CD14-positive monocyte (primary cell): ENCODE measurements at regions not wholly inside any gene's neighbourhood (a gene's known extent, or its start where the extent isn't known, plus 50 kb on each side); places are given as distances from the start of the nearest gene placed in this dataset.

Source experiments
- DNase-seq, 3 donors: peaks; one replicate each; pipeline ENCODE4 v3.0.0-alpha.2; 2011 to 2022
- H2AFZ ChIP-seq: 2 replicates; pipeline ENCODE4 v1.6.0; 2012; ENCODE audit warnings: mild to moderate bottlenecking, low read depth, low read length, inconsistent platforms; ENCODE audit not compliant: insufficient read depth, poor library complexity, severe bottlenecking
- H3K27ac ChIP-seq, 2 donors: 1 replicate in 1 of 2; 2 replicates in 1 of 2; pipeline ENCODE4 v1.5.1; 2012 to 2013; ENCODE audit warnings: low read length in 2 of 2, control low read depth in 1 of 2, inconsistent platforms in 1 of 2, low read depth in 1 of 2, mild to moderate bottlenecking in 1 of 2
- H3K27me3 ChIP-seq, 2 donors: one replicate each; pipeline versions ENCODE4 v1.6.0 to v1.6.1; 2011 to 2013; ENCODE audit warnings: low read length in 2 of 2; ENCODE audit not compliant: control insufficient read depth in 2 of 2, insufficient read depth in 2 of 2
- H3K36me3 ChIP-seq, 2 donors: replicated peaks in 1 of 2; 1 replicate in 1 of 2; 2 replicates in 1 of 2; pipeline versions ENCODE4 v1.5.1 to v1.6.1; 2012 to 2013; ENCODE audit warnings: low read length in 2 of 2, control low read depth in 1 of 2, inconsistent platforms in 1 of 2, mild to moderate bottlenecking in 1 of 2; ENCODE audit not compliant: insufficient read depth in 2 of 2, control insufficient read depth in 1 of 2
- H3K4me1 ChIP-seq, 2 donors: 1 replicate in 1 of 2; 2 replicates in 1 of 2; pipeline versions ENCODE4 v1.5.1 to v1.6.1; 2012 to 2013; ENCODE audit warnings: low read length in 2 of 2, control low read depth in 1 of 2, inconsistent platforms in 1 of 2, mild to moderate bottlenecking in 1 of 2, moderate library complexity in 1 of 2; ENCODE audit not compliant: insufficient read depth in 2 of 2, control insufficient read depth in 1 of 2
- H3K4me2 ChIP-seq: replicated peaks from 2 replicates; pipeline ENCODE3; 2012; ENCODE audit warnings: low read length, moderate library complexity, mild to moderate bottlenecking; ENCODE audit not compliant: poor library complexity, severe bottlenecking; ENCODE audit errors: extremely low read depth
- H3K4me3 ChIP-seq, 3 experiments: fragments of 200-600 bp in 1 of 3; sonication (generic) in 1 of 3; replicated peaks in 1 of 3; 1 replicate in 2 of 3; 2 replicates in 1 of 3; pipeline ENCODE4 v1.5.1; 2011 to 2013; ENCODE audit warnings: low read length in 3 of 3, mild to moderate bottlenecking in 3 of 3, control low read depth in 2 of 3, low read depth in 2 of 3, inconsistent platforms in 1 of 3, moderate library complexity in 1 of 3
- H3K79me2 ChIP-seq: 2 replicates; pipeline ENCODE4 v1.6.0; 2012; ENCODE audit warnings: mild to moderate bottlenecking, control low read depth, inconsistent platforms, low read length, moderate library complexity; ENCODE audit not compliant: insufficient read depth
- H3K9ac ChIP-seq: 2 replicates; pipeline ENCODE4 v1.6.0; 2017; ENCODE audit warnings: low read length, mild to moderate bottlenecking; ENCODE audit not compliant: insufficient read depth, poor library complexity, severe bottlenecking
- H3K9me3 ChIP-seq, 2 donors: replicated peaks in 1 of 2; 1 replicate in 1 of 2; 2 replicates in 1 of 2; pipeline versions ENCODE4 v1.5.1 to v1.6.1; 2012 to 2013; ENCODE audit warnings: low read length in 2 of 2, control low read depth in 1 of 2; ENCODE audit not compliant: control insufficient read depth in 1 of 2, insufficient read depth in 1 of 2
- H4K20me1 ChIP-seq: 2 replicates; pipeline ENCODE4 v1.6.0; 2012; ENCODE audit warnings: mild to moderate bottlenecking, low read length, control low read depth, moderate library complexity; ENCODE audit not compliant: insufficient read depth
- H3K27ac Mint-ChIP-seq, 7 donors: one replicate each; pipeline ENCODE4 v1.8.0; 2020; ENCODE audit warnings: mild to moderate bottlenecking in 7 of 7, mixed read lengths in 7 of 7, moderate library complexity in 6 of 7, inconsistent platforms in 2 of 7
- H3K27me3 Mint-ChIP-seq, 3 donors: one replicate each; pipeline ENCODE4 v1.8.0; 2021 to 2022; ENCODE audit warnings: low read depth in 3 of 3, mild to moderate bottlenecking in 3 of 3, mixed read lengths in 3 of 3, moderate library complexity in 3 of 3, inconsistent platforms in 1 of 3
- H3K36me3 Mint-ChIP-seq, 2 donors: one replicate each; pipeline ENCODE4 v1.8.0; 2020; ENCODE audit warnings: mixed read lengths in 2 of 2, inconsistent platforms in 1 of 2, mild to moderate bottlenecking in 1 of 2
- H3K4me1 Mint-ChIP-seq: one replicate; pipeline ENCODE4 v1.8.0; 2020; ENCODE audit warnings: mild to moderate bottlenecking, mixed read lengths
- H3K4me3 Mint-ChIP-seq, 2 donors: one replicate each; pipeline ENCODE4 v1.8.0; 2020; ENCODE audit warnings: mild to moderate bottlenecking in 2 of 2, mixed read lengths in 2 of 2, moderate library complexity in 1 of 2
- H3K9me3 Mint-ChIP-seq, 7 donors: one replicate each; pipeline ENCODE4 v1.8.0; 2020 to 2022; ENCODE audit warnings: mixed read lengths in 7 of 7, mild to moderate bottlenecking in 6 of 7, moderate library complexity in 6 of 7, inconsistent platforms in 2 of 7
- WGBS: methylation state at CpG from one replicate; pipeline ENCODE4 v1.1.5; 2013; ENCODE audit warnings: missing lambda C conversion rate; ENCODE audit not compliant: insufficient coverage; 5-methylcytosine and 5-hydroxymethylcytosine counted together
- intact Hi-C, 2 donors: fragments of 100-400 bp; cut with micrococcal nuclease; formaldehyde crosslinking; loops; one replicate each; pipeline versions ENCODE4 v1.15.0 to v1.15.1; 2023
- TF ChIP-seq, protein P1 (sequence below): fragments of 200-600 bp; IDR thresholded peaks from one replicate; pipeline ENCODE4 v1.8.0; 2022; ENCODE audit warnings: antibody characterized with exemption, mild to moderate bottlenecking

DNA sequence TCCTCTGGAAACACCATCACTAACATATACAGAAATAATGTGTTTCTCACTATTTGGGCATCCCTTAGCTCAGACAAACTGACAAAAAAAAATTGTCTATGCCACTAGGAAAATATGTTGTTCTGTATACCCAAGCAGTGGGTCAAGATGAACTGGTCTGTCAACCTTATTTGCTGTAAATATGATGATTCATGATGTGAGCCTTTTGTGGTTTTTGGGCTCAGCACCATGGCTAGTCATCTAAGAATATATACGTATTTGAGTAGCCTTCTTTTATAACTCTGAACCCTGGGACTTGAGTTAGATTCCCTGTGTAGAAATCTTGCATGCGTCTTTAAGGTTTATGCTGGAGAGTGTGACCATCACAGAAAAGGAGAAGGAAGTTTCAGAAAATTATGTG is 841.6 kb downstream of the CDY2B start:
- Histone ChIP-seq H3K4me1 (no peaks in the 10 kb centered on the region), H3K79me2 (no peaks in the 10 kb centered on the region), H4K20me1 (no peaks in the 10 kb centered on the region), H3K36me3 (no peaks in the 10 kb centered on the region), H3K27me3 (no peaks in the 10 kb centered on the region), H3K27ac (no peak overlapping the region), H2AFZ (no peak overlapping the region), H3K4me3 (no peak overlapping the region), H3K9me3 (peaks cover 0 to 13% of the 10 kb centered on the region in 2 donors), H3K4me2 (no peak overlapping the region), H3K9ac (no peak overlapping the region)
- no CpG with 5 or more reads among the region's 2 CpGs for WGBS
- Mint-ChIP-seq H3K27ac (no peak overlapping the region), H3K4me1 (no peaks in the 10 kb centered on the region), H3K9me3 (peaks cover 0 to 10% (median 0%) of the 10 kb centered on the region in 7 donors), H3K4me3 (no peak overlapping the region), H3K36me3 (no peaks in the 10 kb centered on the region), H3K27me3 (no peaks in the 10 kb centered on the region)
- intact Hi-C loops, result no loop called here
- no peak for DNase-seq
- TF ChIP-seq, protein P1, sequence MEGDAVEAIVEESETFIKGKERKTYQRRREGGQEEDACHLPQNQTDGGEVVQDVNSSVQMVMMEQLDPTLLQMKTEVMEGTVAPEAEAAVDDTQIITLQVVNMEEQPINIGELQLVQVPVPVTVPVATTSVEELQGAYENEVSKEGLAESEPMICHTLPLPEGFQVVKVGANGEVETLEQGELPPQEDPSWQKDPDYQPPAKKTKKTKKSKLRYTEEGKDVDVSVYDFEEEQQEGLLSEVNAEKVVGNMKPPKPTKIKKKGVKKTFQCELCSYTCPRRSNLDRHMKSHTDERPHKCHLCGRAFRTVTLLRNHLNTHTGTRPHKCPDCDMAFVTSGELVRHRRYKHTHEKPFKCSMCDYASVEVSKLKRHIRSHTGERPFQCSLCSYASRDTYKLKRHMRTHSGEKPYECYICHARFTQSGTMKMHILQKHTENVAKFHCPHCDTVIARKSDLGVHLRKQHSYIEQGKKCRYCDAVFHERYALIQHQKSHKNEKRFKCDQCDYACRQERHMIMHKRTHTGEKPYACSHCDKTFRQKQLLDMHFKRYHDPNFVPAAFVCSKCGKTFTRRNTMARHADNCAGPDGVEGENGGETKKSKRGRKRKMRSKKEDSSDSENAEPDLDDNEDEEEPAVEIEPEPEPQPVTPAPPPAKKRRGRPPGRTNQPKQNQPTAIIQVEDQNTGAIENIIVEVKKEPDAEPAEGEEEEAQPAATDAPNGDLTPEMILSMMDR, result no peak

DNA sequence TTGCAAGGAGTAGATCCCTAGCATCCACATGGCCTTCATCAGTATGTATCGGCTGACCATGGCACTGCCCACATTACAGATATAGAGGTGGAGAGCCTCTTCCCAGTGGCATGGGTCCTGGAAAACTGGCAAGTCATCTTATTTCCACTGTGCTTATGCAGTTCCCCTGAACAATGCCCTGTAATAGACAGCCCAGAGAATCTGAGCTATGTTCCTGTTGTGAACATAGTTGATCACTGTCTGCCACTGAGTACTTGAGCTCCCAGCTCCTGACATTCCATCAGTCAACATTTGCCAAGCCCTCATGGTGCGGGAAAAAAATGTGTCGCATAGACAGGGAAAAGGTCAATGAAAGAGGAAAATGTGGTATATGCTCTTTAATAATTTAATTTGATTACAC is 861.9 kb downstream of the CDY2B start:
- Histone ChIP-seq H4K20me1 (no peaks in the 10 kb centered on the region), H3K4me3 (no peak overlapping the region), H3K4me1 (no peaks in the 10 kb centered on the region), H3K27me3 (no peaks in the 10 kb centered on the region), H3K4me2 (no peak overlapping the region), H3K79me2 (no peaks in the 10 kb centered on the region), H3K9me3 (no peaks in the 10 kb centered on the region), H2AFZ (no peak overlapping the region), H3K36me3 (no peaks in the 10 kb centered on the region), H3K9ac (no peak overlapping the region), H3K27ac (no peak overlapping the region)
- no peaks in the 10 kb centered on the region for H3K27me3 Mint-ChIP-seq
- intact Hi-C loops, result no loop called here
- DNase-seq, result no peak
- WGBS, result no CpG with 5 or more reads among the region's 3 CpGs
- H3K36me3 Mint-ChIP-seq, result no peaks in the 10 kb centered on the region
- no peaks in the 10 kb centered on the region for H3K4me1 Mint-ChIP-seq
- H3K9me3 Mint-ChIP-seq, result peaks cover 0 to 4% (median 0%) of the 10 kb centered on the region in 7 donors
- TF ChIP-seq, protein P1, result no peak
- no peak overlapping the region for H3K27ac Mint-ChIP-seq
- no peak overlapping the region for H3K4me3 Mint-ChIP-seq
